ENCODE measurements at regions not wholly inside any gene's neighbourhood (a gene's known extent, or its start where the extent isn't known, plus 50 kb on each side); places are given as distances from the start of the nearest gene placed in this dataset.

- ChIA-PET CTCF (no interaction called here), POLR2A (no interaction called here)
- DNase-seq (ENCODE audit: extremely low spot score): no peak
- TF ChIP-seq NFRKB (IDR thresholded peaks at IDR 0.05) (no peak), CTBP1 (IDR thresholded peaks at IDR 0.05; ENCODE audit: borderline replicate concordance) (no peak), HDGF (IDR thresholded peaks at IDR 0.05; ENCODE audit: borderline replicate concordance) (no peak), PKNOX1 (IDR thresholded peaks at IDR 0.05) (no peak), LEF1 (IDR thresholded peaks at IDR 0.05; ENCODE audit: borderline replicate concordance) (no peak), BHLHE40 (IDR thresholded peaks at IDR 0.05; ENCODE audit: borderline replicate concordance) (no peak), TARDBP (IDR thresholded peaks at IDR 0.05) (no peak), ELF4 (IDR thresholded peaks at IDR 0.05) (no peak), ARNT (IDR thresholded peaks at IDR 0.05) (no peak), SP1 (IDR thresholded peaks at IDR 0.05) (no peak), FOXA1 (IDR thresholded peaks at IDR 0.05) (no peak), L3MBTL2 (conservative IDR thresholded peaks at IDR 0.05) (no peak), FOXM1 (IDR thresholded peaks at IDR 0.05; ENCODE audit: borderline replicate concordance) (no peak), ZNF384 (IDR thresholded peaks at IDR 0.05) (no peak), FOXK2 (IDR thresholded peaks at IDR 0.05) (no peak), SUZ12 (IDR thresholded peaks at IDR 0.05) (no peak)
Measured at GRCh38 chr2:237026981-237027711, 58.5 kb upstream of the COPS8 start.

GRCh38 chr2:237027712-237028029 lies 58.0 kb upstream of the COPS8 start:
- ChIA-PET POLR2A (no interaction called here), CTCF (no interaction called here)

GRCh38 chr2:237030382-237030781 lies 55.3 kb upstream of the COPS8 start:
- no peak for TF ChIP-seq FOXK2 (IDR thresholded peaks at IDR 0.05)
- no peak for TF ChIP-seq FOXM1 (IDR thresholded peaks at IDR 0.05; ENCODE audit: borderline replicate concordance)
- no peak for TF ChIP-seq ZNF384 (IDR thresholded peaks at IDR 0.05)
- DNase-seq (ENCODE audit: extremely low spot score): no peak
- POLR2A ChIA-PET: no interaction called here
- CTCF ChIA-PET: no interaction called here

More at GRCh38 chr2:237027712-237028029, 58.0 kb upstream of the COPS8 start:
- no peak for DNase-seq (ENCODE audit: extremely low spot score)
- TF ChIP-seq CTBP1 (IDR thresholded peaks at IDR 0.05; ENCODE audit: borderline replicate concordance) (no peak), ARNT (IDR thresholded peaks at IDR 0.05) (no peak), HDGF (IDR thresholded peaks at IDR 0.05; ENCODE audit: borderline replicate concordance) (no peak), FOXK2 (IDR thresholded peaks at IDR 0.05) (no peak), NFRKB (IDR thresholded peaks at IDR 0.05) (no peak), ELF4 (IDR thresholded peaks at IDR 0.05) (no peak), LEF1 (IDR thresholded peaks at IDR 0.05; ENCODE audit: borderline replicate concordance) (no peak), L3MBTL2 (conservative IDR thresholded peaks at IDR 0.05) (no peak), FOXA1 (IDR thresholded peaks at IDR 0.05) (no peak), SUZ12 (IDR thresholded peaks at IDR 0.05) (no peak), PKNOX1 (IDR thresholded peaks at IDR 0.05) (no peak), SP1 (IDR thresholded peaks at IDR 0.05) (no peak), ZNF384 (IDR thresholded peaks at IDR 0.05) (no peak), FOXM1 (IDR thresholded peaks at IDR 0.05; ENCODE audit: borderline replicate concordance) (no peak), TARDBP (IDR thresholded peaks at IDR 0.05) (no peak), BHLHE40 (IDR thresholded peaks at IDR 0.05; ENCODE audit: borderline replicate concordance) (no peak)

- TF ChIP-seq SUZ12 (IDR thresholded peaks at IDR 0.05) (no peak), PKNOX1 (IDR thresholded peaks at IDR 0.05) (no peak), FOXA1 (IDR thresholded peaks at IDR 0.05) (no peak), LEF1 (IDR thresholded peaks at IDR 0.05; ENCODE audit: borderline replicate concordance) (no peak), HDGF (IDR thresholded peaks at IDR 0.05; ENCODE audit: borderline replicate concordance) (no peak), ELF4 (IDR thresholded peaks at IDR 0.05) (no peak), FOXM1 (IDR thresholded peaks at IDR 0.05; ENCODE audit: borderline replicate concordance) (no peak), ZNF384 (IDR thresholded peaks at IDR 0.05) (no peak), SP1 (IDR thresholded peaks at IDR 0.05) (no peak), NFRKB (IDR thresholded peaks at IDR 0.05) (no peak), FOXK2 (IDR thresholded peaks at IDR 0.05) (no peak), TARDBP (IDR thresholded peaks at IDR 0.05) (no peak), ARNT (IDR thresholded peaks at IDR 0.05) (no peak), BHLHE40 (IDR thresholded peaks at IDR 0.05; ENCODE audit: borderline replicate concordance) (no peak), L3MBTL2 (conservative IDR thresholded peaks at IDR 0.05) (no peak), CTBP1 (IDR thresholded peaks at IDR 0.05; ENCODE audit: borderline replicate concordance) (no peak)
- ChIA-PET POLR2A (no interaction called here), CTCF (no interaction called here)
- DNase-seq (ENCODE audit: extremely low spot score): no peak
Measured at GRCh38 chr2:237033536-237034060, 52.1 kb upstream of the COPS8 start.

GRCh38 chr2:237035781-237036475 lies 49.8 kb upstream of the COPS8 start:
- DNase-seq (ENCODE audit: extremely low spot score): no peak
- TF ChIP-seq FOXM1 (IDR thresholded peaks at IDR 0.05; ENCODE audit: borderline replicate concordance) (no peak), ELF4 (IDR thresholded peaks at IDR 0.05) (no peak), FOXA1 (IDR thresholded peaks at IDR 0.05) (no peak), HDGF (IDR thresholded peaks at IDR 0.05; ENCODE audit: borderline replicate concordance) (no peak), ARNT (IDR thresholded peaks at IDR 0.05) (no peak), SUZ12 (IDR thresholded peaks at IDR 0.05) (no peak), L3MBTL2 (conservative IDR thresholded peaks at IDR 0.05) (no peak), SP1 (IDR thresholded peaks at IDR 0.05) (no peak), TARDBP (IDR thresholded peaks at IDR 0.05) (no peak), CTBP1 (IDR thresholded peaks at IDR 0.05; ENCODE audit: borderline replicate concordance) (no peak), LEF1 (IDR thresholded peaks at IDR 0.05; ENCODE audit: borderline replicate concordance) (no peak), NFRKB (IDR thresholded peaks at IDR 0.05) (no peak), ZNF384 (IDR thresholded peaks at IDR 0.05) (no peak), PKNOX1 (IDR thresholded peaks at IDR 0.05) (no peak)
- ChIA-PET CTCF (no interaction called here), POLR2A (no interaction called here)

Data from HEK293T (cell line).